AG09319 (cell line): ENCODE measurements at regions not wholly inside any gene's neighbourhood (a gene's known extent, or its start where the extent isn't known, plus 50 kb on each side); places are given as distances from the start of the nearest gene placed in this dataset.

Experiments
- DNase-seq: peaks from one replicate; pipeline ENCODE4 v3.0.0-alpha.2; 2010; ENCODE audit warnings: low read depth; ENCODE audit errors: extremely low read depth
- TF ChIP-seq, protein P1 (sequence below): IDR thresholded peaks from 2 replicates; pipeline ENCODE4 v1.5.1; 2011; ENCODE audit warnings: low read depth, mild to moderate bottlenecking, inconsistent platforms, low read length, moderate library complexity

DNA sequence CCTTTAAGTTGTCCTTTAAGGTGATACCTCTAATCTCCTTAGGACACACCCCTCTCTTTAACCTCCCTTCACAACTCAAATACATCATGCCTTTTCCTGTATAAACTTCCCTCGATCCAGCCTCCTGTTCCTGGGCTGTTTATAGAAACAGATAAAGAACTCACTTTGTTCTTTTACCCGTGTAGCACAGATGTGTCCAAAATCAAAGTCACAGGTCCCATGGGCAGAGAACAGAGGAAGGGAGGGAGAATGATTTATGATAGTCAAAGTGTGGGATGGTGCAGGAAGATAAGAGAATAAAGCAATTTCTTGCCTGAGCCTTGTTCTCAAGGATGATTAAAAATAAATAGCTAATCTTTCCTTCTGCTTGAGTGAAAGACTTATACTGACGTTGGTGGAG lies 50.3 kb upstream of the CABCOCO1 start:
- no peak for DNase-seq
- TF ChIP-seq, protein P1, sequence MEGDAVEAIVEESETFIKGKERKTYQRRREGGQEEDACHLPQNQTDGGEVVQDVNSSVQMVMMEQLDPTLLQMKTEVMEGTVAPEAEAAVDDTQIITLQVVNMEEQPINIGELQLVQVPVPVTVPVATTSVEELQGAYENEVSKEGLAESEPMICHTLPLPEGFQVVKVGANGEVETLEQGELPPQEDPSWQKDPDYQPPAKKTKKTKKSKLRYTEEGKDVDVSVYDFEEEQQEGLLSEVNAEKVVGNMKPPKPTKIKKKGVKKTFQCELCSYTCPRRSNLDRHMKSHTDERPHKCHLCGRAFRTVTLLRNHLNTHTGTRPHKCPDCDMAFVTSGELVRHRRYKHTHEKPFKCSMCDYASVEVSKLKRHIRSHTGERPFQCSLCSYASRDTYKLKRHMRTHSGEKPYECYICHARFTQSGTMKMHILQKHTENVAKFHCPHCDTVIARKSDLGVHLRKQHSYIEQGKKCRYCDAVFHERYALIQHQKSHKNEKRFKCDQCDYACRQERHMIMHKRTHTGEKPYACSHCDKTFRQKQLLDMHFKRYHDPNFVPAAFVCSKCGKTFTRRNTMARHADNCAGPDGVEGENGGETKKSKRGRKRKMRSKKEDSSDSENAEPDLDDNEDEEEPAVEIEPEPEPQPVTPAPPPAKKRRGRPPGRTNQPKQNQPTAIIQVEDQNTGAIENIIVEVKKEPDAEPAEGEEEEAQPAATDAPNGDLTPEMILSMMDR, result no peak

DNA sequence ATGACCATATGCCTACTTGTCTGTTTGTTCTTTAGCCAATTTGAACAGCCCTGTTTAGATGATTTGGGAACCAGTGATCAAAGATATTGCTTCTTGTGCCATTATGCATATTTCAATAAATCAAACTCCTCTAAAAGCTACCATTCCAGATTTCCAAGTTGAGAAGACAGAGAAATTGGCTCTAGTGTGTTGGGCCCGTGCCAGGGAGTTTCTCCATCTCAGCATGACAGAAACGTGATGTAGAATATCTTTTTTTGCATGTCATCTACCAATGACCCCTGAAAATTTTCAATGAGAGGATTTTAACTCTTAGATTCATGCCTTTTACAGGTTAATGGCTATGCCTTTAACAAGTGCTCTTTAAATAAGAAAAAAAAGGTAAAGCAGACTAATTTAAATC lies 50.7 kb upstream of the CABCOCO1 start:
- TF ChIP-seq, protein P1, result no peak
- DNase-seq, result no peak

DNA sequence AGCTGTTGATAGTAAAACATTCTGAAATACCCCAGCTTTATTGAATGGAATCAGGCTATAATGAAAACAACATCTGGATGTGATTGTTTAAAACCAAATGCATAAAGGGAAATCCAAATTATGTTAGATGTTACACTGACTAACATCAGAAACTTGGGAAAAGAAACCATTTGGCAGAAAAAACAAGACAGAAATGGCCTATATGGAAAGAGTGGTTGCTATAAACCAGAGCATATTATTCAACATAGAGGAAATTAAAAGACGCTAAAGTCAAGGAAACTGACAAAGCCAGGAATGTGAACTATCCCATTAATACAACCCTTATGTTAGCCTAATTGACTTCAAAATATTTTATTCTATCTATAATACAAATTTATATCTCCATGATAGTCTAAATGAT lies 53.0 kb upstream of the CABCOCO1 start:
- DNase-seq, result no peak
- TF ChIP-seq, protein P1, result no peak

DNA sequence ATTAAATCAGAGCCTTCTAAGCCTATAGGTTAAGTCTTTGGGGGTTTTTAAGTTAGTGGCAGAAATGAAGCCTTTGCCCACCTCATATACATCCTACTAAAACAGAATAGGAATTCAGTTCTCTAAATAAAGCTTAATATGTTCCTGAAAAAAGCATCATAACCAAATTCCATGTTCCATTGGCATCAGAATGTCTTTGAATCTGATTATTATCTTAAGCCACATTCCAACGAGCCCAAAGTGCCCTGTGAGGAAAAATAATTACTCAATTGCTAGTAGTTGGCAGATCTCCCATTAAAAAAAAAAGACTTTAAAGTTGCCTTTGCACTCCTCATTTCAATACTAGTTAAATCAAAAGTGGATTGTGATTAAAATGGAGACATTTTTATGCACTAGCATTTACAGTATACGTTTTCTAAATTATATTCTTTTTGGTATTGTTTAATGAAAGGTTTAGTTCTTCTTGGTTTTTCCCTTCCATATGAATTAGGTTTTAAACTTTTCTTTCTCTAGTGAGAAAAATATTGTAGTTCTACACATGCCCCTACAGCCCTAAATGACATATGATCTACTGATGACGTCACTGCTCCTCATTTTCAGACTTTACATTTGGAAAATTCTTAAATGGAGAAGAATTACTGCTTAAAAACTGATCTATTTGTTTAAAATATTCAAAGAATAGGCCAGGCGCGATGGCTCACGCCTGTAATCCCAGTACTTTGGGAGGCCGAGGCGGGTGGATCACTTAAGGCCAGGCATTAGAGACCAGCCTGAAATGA lies 54.3 kb upstream of the CABCOCO1 start:
- TF ChIP-seq, protein P1, result no peak
- no peak for DNase-seq

DNA sequence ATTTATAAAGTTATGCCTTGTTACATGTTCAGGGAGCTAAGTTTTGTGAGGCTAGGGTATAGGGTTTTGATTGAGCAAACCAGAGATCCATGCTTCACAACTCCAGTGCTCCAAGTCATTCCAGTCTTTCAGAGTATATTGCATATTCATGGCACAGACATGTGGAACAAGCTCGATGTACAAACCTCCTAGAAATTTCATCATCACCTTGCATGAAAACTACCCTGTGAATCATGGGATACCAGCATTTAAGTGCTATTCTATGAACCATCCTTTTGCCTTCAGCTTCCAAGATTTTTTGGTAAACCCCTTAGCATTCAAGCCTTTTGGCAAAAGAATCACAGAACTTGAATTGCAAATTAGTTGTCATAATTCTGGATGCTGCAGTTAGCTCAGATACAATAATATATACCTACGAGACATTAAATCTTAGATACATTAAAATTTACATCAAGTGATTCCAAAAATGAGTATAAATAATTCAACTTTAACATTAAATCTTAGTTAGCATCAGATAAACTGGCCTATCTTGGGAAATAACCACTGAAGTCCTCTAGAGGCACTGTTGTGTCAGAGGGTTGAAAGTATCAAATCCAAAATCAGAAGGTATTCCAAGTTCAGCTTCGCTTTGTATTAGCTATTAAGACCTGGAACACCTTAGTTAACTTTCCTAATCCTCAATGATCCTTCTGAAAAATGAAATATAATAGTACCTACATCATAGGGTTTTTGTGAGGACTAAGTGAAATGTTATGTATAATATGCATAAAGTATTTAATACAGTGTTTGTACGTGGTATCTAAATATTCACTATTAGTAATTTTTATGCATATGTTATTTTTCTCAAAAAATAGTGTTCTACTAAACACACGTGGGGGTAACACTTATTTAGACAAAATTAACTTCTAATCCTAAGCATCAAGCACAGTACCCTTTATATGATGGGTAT lies 55.5 kb upstream of the CABCOCO1 start:
- TF ChIP-seq, protein P1, result peak; percentile 29
- no peak for DNase-seq

DNA sequence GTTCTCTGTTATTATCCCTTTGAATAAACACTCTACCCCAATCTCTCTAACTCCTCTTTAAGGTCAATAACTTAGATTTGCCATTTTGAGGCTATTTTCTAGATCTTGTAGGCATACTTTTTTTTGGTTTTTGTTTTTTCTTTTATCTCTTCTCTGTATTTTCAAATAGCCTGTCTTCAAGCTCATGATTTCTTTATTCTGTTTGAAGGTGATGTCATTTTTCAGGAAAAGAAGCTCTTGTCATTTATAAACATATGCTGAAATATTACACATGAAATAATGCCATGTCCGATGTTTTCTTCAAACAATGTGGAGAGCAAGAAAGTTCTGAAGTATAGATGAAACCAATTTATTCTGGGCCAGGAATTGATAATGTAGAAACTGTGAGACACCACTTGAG lies 57.5 kb upstream of the CABCOCO1 start:
- TF ChIP-seq, protein P1, result no peak
- no peak for DNase-seq

DNA sequence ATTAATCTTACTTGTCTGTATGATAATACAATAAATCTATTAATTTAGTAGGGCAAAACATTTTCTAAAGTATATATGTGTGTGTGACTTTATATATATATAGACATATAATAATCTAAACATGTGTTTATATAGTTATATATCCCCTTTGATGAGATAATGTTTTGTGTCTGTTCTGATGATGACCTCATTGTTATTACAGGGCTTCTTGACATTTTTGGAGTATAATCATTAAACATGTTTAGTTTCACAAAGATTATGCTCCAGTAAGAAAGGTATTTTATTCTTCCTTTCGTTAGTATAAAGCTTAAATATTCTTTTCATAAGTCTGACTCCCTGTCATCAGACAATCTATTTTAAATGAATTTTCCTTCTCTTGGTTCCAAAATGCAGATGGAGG lies 62.3 kb upstream of the CABCOCO1 start:
- TF ChIP-seq, protein P1, result no peak

More for the DNA sequence above, 62.3 kb upstream of the CABCOCO1 start:
- DNase-seq, result no peak
